K562 (cell line): ENCODE measurements at regions not wholly inside any gene's neighbourhood (a gene's known extent, or its start where the extent isn't known, plus 50 kb on each side); places are given as distances from the start of the nearest gene placed in this dataset.

Experiments
- ATAC-seq: fragments of 200-7000 bp; cut with Tn5 transposase; 3 replicates; pipeline ENCODE4 v1.9.1; 2020; ENCODE audit warnings: moderate library complexity
- BruUV-seq: library from RNA; stranded (reverse); fragments of 400-500 nt; replicated peaks from 2 replicates; lab custom pipeline; 2021; lab: Mats Ljungman, UMichigan
- CTCF ChIA-PET: fragments of 300-600 bp; formaldehyde crosslinking; extraction: SDS; loops from one replicate; lab custom pipeline; 2021; ENCODE audit warnings: low intra/inter-chr PET ratio; lab: Yijun Ruan, JAX
- POLR2A ChIA-PET: fragments of 300-600, 350-650 bp; sonication (Branson Sonifier 250); formaldehyde crosslinking; extraction: SDS; loops from one replicate; lab custom pipeline; 2021; ENCODE audit warnings: antibody characterized with exemption, inconsistent platforms; lab: Yijun Ruan, JAX
- DNase-seq, 4 experiments: peaks; one replicate each; pipeline versions ENCODE4 v3.0.0 to v3.0.0-alpha.2; 2011 to 2018; ENCODE audit warnings: low spot score in 3 of 4, mixed read lengths in 3 of 4; ENCODE audit errors: extremely low read depth in 1 of 4
- FAIRE-seq: peaks from 2 replicates; lab custom pipeline; 2011; peaks lifted over from hg19 to GRCh38; lab: Jason Lieb, UNC
- H2AFZ ChIP-seq: 2 replicates; pipeline ENCODE4 v1.6.0; 2011; ENCODE audit warnings: low read depth, low read length, control low read depth, inconsistent platforms
- H3K27ac ChIP-seq: fragments of 200-600 bp; 3 replicates; pipeline ENCODE4 v1.8.0; 2011; ENCODE audit warnings: low read depth, mild to moderate bottlenecking, control low read depth, inconsistent platforms, low read length, moderate library complexity, mixed read lengths; ENCODE audit errors: extremely low read depth
- H3K27me3 ChIP-seq, 2 experiments: fragments of 300-600 bp in 1 of 2; 2 replicates in 1 of 2; 3 replicates in 1 of 2; pipeline versions ENCODE4 v1.6.0 to v1.8.0; 2011; ENCODE audit warnings: inconsistent platforms in 2 of 2, low read length in 2 of 2, mild to moderate bottlenecking in 1 of 2, mixed read lengths in 1 of 2, moderate library complexity in 1 of 2; ENCODE audit not compliant: control insufficient read depth in 2 of 2, insufficient read depth in 2 of 2
- H3K36me3 ChIP-seq: fragments of 300-600 bp; 3 replicates; pipeline ENCODE4 v1.8.0; 2011; ENCODE audit warnings: mild to moderate bottlenecking, low read length, inconsistent platforms; ENCODE audit not compliant: control insufficient read depth, insufficient read depth
- H3K4me1 ChIP-seq, 2 experiments: fragments of 200-600 bp in 1 of 2; replicated peaks in 1 of 2; 2 replicates in 1 of 2; 3 replicates in 1 of 2; pipeline versions ENCODE4 v1.5.1 to v1.8.0; 2011; ENCODE audit warnings: inconsistent platforms in 2 of 2, low read length in 2 of 2, mild to moderate bottlenecking in 1 of 2, mixed read lengths in 1 of 2, moderate library complexity in 1 of 2; ENCODE audit not compliant: control insufficient read depth in 2 of 2, insufficient read depth in 2 of 2
- H3K4me2 ChIP-seq: 2 replicates; pipeline ENCODE4 v1.6.1; 2011; ENCODE audit warnings: low read length, control low read depth, inconsistent platforms, mixed read lengths; ENCODE audit not compliant: insufficient read depth
- H3K4me3 ChIP-seq: fragments of 200-600 bp; sonication (generic), shearing (Covaris generic); 2 replicates; pipeline ENCODE4 v1.5.1; 2016; ENCODE audit warnings: control low read depth, inconsistent platforms
- H3K79me2 ChIP-seq: fragments of 200-600 bp; 3 replicates; pipeline ENCODE4 v1.8.0; 2011; ENCODE audit warnings: low read length, inconsistent platforms; ENCODE audit not compliant: control insufficient read depth, insufficient read depth
- H3K9ac ChIP-seq, 2 experiments: 2 replicates each; pipeline versions ENCODE4 v1.6.0 to v1.6.1; 2011; ENCODE audit warnings: low read depth in 2 of 2, low read length in 2 of 2, control low read depth in 1 of 2, inconsistent platforms in 1 of 2, mild to moderate bottlenecking in 1 of 2, mixed read lengths in 1 of 2; ENCODE audit not compliant: insufficient read depth in 1 of 2
- H3K9me1 ChIP-seq: one replicate; pipeline ENCODE4 v1.6.0; 2011; ENCODE audit warnings: inconsistent platforms, mild to moderate bottlenecking, low read length, moderate library complexity; ENCODE audit not compliant: control insufficient read depth, insufficient read depth
- H3K9me3 ChIP-seq: replicated peaks from 2 replicates; pipeline ENCODE4 v1.5.1; 2011; ENCODE audit warnings: low read depth, low read length, inconsistent platforms; ENCODE audit not compliant: control insufficient read depth, insufficient read depth
- H4K20me1 ChIP-seq: replicated peaks from 2 replicates; pipeline ENCODE4 v1.6.1; 2011; ENCODE audit warnings: low read length, inconsistent platforms, mixed read lengths; ENCODE audit not compliant: control insufficient read depth, insufficient read depth
- CBFA2T3 ChIP-seq: fragments of 450-650 bp; IDR thresholded peaks from 2 replicates; pipeline ENCODE4 v1.6.1; 2017
- CBX1 ChIP-seq: sonication (generic); IDR thresholded peaks from 2 replicates; pipeline ENCODE4 v1.6.1; 2016; ENCODE audit warnings: antibody characterized with exemption, low read depth, mild to moderate bottlenecking
- DIDO1 ChIP-seq: fragments of 450-650 bp; IDR thresholded peaks from 2 replicates; pipeline ENCODE4 v1.6.1; 2016; ENCODE audit warnings: low read depth, missing biosample characterization, missing genetic modification characterization
- DMBX1 ChIP-seq: fragments of 250-450 bp; sonication (Bioruptor Pico); IDR thresholded peaks from 2 replicates; pipeline ENCODE4 v1.8.0; 2022; ENCODE audit warnings: inconsistent platforms, mild to moderate bottlenecking, moderate library complexity, borderline replicate concordance
- E2F3 ChIP-seq: fragments of 250-450 bp; sonication (Bioruptor Pico); IDR thresholded peaks from 2 replicates; pipeline ENCODE4 v1.4.0; 2020; ENCODE audit warnings: mild to moderate bottlenecking
- FOS ChIP-seq: IDR thresholded peaks from 3 replicates; pipeline ENCODE4 v1.6.1; 2011; ENCODE audit not compliant: insufficient read length; ENCODE audit errors: extremely low read depth
- GABPB1 ChIP-seq: sonication (generic); formaldehyde crosslinking; IDR thresholded peaks from 2 replicates; pipeline ENCODE4 v1.8.0; 2022; ENCODE audit warnings: mild to moderate bottlenecking, missing genetic modification reagents
- HMG20B ChIP-seq: fragments of 250-450 bp; sonication (Bioruptor Pico); IDR thresholded peaks from 2 replicates; pipeline ENCODE4 v1.5.0; 2021; ENCODE audit warnings: mild to moderate bottlenecking
- LEF1 ChIP-seq: fragments of 450-650 bp; IDR thresholded peaks from 2 replicates; pipeline ENCODE4 v1.6.1; 2016; ENCODE audit warnings: mild to moderate bottlenecking
- MAFG ChIP-seq: fragments of 450-650 bp; conservative IDR thresholded peaks from 2 replicates; pipeline ENCODE4 v1.6.1; 2016; ENCODE audit warnings: missing genetic modification characterization, missing compliant biosample characterization
- YY1 ChIP-seq, 3 experiments: IDR thresholded peaks; 2 replicates each; pipeline ENCODE4 v1.6.1; 2011; ENCODE audit warnings: low read length in 2 of 3, mild to moderate bottlenecking in 2 of 3, moderate library complexity in 2 of 3, borderline replicate concordance in 1 of 3, control low read depth in 1 of 3, low read depth in 1 of 3; ENCODE audit not compliant: insufficient read depth in 3 of 3, insufficient replicate concordance in 2 of 3, control insufficient read depth in 1 of 3, insufficient read length in 1 of 3; ENCODE audit errors: extremely low read depth in 1 of 3
- ZFP30 ChIP-seq: fragments of 250-450 bp; sonication (Bioruptor Pico); IDR thresholded peaks from 2 replicates; pipeline ENCODE4 v1.8.0; 2022; ENCODE audit warnings: moderate library complexity, mild to moderate bottlenecking, inconsistent platforms, borderline replicate concordance
- ZNF143 ChIP-seq: sonication (generic); formaldehyde crosslinking; IDR thresholded peaks from 2 replicates; pipeline ENCODE4 v1.9.0; 2022; ENCODE audit warnings: mild to moderate bottlenecking, missing genetic modification reagents
- ZNF408 ChIP-seq: fragments of 250-450 bp; sonication (Bioruptor Pico); IDR thresholded peaks from 2 replicates; pipeline ENCODE4 v1.4.0; 2020; ENCODE audit warnings: low read depth, mild to moderate bottlenecking, moderate library complexity
- WGBS: fragments of 100-300 bp; shearing (Covaris generic); methylation state at CpG from one replicate; pipeline ENCODE4 v1.1.6; 2016; ENCODE audit warnings: low coverage, mixed read lengths; ENCODE audit not compliant: insufficient coverage; ENCODE audit errors: missing lambda C conversion rate; 5-methylcytosine and 5-hydroxymethylcytosine counted together
- in situ Hi-C: fragments of 300-500 bp; cut with MboI; formaldehyde crosslinking; loops from 4 replicates; pipeline ENCODE4 v1.15.0; 2018; ENCODE audit warnings: inconsistent platforms, mixed read lengths
- intact Hi-C: fragments of 100-400 bp; cut with micrococcal nuclease; formaldehyde crosslinking; loops from 2 replicates; pipeline ENCODE4 v1.14.2; 2022
- TF ChIP-seq, protein P1 (sequence below): fragments of 450-650 bp; IDR thresholded peaks from 2 replicates; pipeline ENCODE4 v1.6.1; 2016
- TF ChIP-seq, protein P2 (sequence below): IDR thresholded peaks from 2 replicates; pipeline ENCODE4 v1.6.1; 2011; ENCODE audit warnings: borderline replicate concordance, low read depth, mild to moderate bottlenecking, moderate library complexity, low read length; ENCODE audit not compliant: insufficient read depth, poor library complexity, severe bottlenecking
- TF ChIP-seq, protein P3 (sequence below): fragments of 450-650 bp; IDR thresholded peaks from 2 replicates; pipeline ENCODE4 v1.6.1; 2017; ENCODE audit warnings: antibody characterized with exemption
- TF ChIP-seq, protein P4 (sequence below), 2 experiments: fragments of 250-450 bp in 1 of 2; fragments of 450-650 bp in 1 of 2; sonication (Bioruptor Pico) in 1 of 2; IDR thresholded peaks; 2 replicates each; pipeline versions ENCODE4 v1.6.1 to v1.8.0; 2016 to 2021; ENCODE audit warnings: mild to moderate bottlenecking in 2 of 2, moderate library complexity in 2 of 2, missing compliant biosample characterization in 1 of 2, missing genetic modification characterization in 1 of 2

DNA sequence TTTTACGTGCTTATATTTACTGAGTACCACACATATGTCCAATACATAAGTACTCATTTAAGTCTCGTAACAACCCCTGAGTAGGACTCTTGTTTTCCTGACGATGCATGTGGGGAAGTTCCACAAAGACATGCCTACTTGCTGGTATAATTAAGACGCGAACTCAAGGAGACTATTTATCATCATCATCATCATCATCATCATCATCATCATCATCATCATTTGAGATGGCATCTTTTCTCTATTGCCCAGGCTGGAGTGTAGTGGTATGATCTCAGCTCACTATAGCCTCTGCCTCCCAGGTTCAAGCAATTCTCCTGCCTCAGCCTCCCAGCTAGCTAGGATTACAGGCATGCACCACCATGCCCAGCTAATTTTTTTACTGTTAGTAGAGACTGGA is 809.9 kb upstream of the EEF2KMT start:
- H3K9me3 ChIP-seq, result no peaks in the 10 kb centered on the region
- DNase-seq (no peak), FAIRE-seq (no peak), ATAC-seq (no peak)
- no peak overlapping the region for H2AFZ ChIP-seq
- H3K4me3 ChIP-seq, result no peak overlapping the region
- H3K27me3 ChIP-seq, result peaks cover 2 to 5% of the 10 kb centered on the region in 2 experiments; a peak in 2 of 5 replicates
- under 1% methylated on average over 5 of the region's 5 CpGs for WGBS
- H3K27ac ChIP-seq, result no peak overlapping the region
- H3K4me1 ChIP-seq, result no peaks in the 10 kb centered on the region
- no peaks in the 10 kb centered on the region for H3K79me2 ChIP-seq
- H3K4me2 ChIP-seq, result no peak overlapping the region
- no peaks in the 10 kb centered on the region for H4K20me1 ChIP-seq
- no TSS peak for BruUV-seq
- CTCF ChIA-PET, result no interaction called here
- H3K9ac ChIP-seq, result no peak overlapping the region
- in situ Hi-C loops (no loop called here), intact Hi-C loops (no loop called here)
- POLR2A ChIA-PET, result no interaction called here
- no peaks in the 10 kb centered on the region for H3K9me1 ChIP-seq
- no peaks in the 10 kb centered on the region for H3K36me3 ChIP-seq
- TF ChIP-seq CBFA2T3 (no peak), MAFG (no peak), YY1 (IDR thresholded peaks at IDR 0.05; ENCODE audit: borderline replicate concordance in 1 of 3, control insufficient read depth in 1 of 3, extremely low read depth in 1 of 3, insufficient read depth in 3 of 3, insufficient read length in 1 of 3, insufficient replicate concordance in 2 of 3, low read depth in 1 of 3, low read length in 2 of 3) (no peak), ZNF143 (CRISPR knock-in tag) (no peak), HMG20B (CRISPR knock-in tag) (no peak), CBX1 (no peak), DIDO1 (tag) (no peak), E2F3 (no peak), DMBX1 (CRISPR knock-in tag) (no peak), ZNF408 (CRISPR knock-in tag) (no peak), ZFP30 (no peak), FOS (no peak), GABPB1 (CRISPR knock-in tag) (no peak), LEF1 (no peak)
- TF ChIP-seq, protein P1, sequence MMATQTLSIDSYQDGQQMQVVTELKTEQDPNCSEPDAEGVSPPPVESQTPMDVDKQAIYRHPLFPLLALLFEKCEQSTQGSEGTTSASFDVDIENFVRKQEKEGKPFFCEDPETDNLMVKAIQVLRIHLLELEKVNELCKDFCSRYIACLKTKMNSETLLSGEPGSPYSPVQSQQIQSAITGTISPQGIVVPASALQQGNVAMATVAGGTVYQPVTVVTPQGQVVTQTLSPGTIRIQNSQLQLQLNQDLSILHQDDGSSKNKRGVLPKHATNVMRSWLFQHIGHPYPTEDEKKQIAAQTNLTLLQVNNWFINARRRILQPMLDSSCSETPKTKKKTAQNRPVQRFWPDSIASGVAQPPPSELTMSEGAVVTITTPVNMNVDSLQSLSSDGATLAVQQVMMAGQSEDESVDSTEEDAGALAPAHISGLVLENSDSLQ, result no peak
- TF ChIP-seq, protein P2, sequence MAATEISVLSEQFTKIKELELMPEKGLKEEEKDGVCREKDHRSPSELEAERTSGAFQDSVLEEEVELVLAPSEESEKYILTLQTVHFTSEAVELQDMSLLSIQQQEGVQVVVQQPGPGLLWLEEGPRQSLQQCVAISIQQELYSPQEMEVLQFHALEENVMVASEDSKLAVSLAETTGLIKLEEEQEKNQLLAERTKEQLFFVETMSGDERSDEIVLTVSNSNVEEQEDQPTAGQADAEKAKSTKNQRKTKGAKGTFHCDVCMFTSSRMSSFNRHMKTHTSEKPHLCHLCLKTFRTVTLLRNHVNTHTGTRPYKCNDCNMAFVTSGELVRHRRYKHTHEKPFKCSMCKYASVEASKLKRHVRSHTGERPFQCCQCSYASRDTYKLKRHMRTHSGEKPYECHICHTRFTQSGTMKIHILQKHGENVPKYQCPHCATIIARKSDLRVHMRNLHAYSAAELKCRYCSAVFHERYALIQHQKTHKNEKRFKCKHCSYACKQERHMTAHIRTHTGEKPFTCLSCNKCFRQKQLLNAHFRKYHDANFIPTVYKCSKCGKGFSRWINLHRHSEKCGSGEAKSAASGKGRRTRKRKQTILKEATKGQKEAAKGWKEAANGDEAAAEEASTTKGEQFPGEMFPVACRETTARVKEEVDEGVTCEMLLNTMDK, result no peak
- TF ChIP-seq, protein P3, sequence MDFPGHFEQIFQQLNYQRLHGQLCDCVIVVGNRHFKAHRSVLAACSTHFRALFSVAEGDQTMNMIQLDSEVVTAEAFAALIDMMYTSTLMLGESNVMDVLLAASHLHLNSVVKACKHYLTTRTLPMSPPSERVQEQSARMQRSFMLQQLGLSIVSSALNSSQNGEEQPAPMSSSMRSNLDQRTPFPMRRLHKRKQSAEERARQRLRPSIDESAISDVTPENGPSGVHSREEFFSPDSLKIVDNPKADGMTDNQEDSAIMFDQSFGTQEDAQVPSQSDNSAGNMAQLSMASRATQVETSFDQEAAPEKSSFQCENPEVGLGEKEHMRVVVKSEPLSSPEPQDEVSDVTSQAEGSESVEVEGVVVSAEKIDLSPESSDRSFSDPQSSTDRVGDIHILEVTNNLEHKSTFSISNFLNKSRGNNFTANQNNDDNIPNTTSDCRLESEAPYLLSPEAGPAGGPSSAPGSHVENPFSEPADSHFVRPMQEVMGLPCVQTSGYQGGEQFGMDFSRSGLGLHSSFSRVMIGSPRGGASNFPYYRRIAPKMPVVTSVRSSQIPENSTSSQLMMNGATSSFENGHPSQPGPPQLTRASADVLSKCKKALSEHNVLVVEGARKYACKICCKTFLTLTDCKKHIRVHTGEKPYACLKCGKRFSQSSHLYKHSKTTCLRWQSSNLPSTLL, result no peak
- TF ChIP-seq, protein P4, sequence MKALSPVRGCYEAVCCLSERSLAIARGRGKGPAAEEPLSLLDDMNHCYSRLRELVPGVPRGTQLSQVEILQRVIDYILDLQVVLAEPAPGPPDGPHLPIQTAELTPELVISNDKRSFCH (CRISPR knock-in tag; IDR thresholded peaks at IDR 0.05), result no peak
- TF ChIP-seq, protein P4 (tag; IDR thresholded peaks at IDR 0.05), result no peak
